ENCODE measurements at regions not wholly inside any gene's neighbourhood (a gene's known extent, or its start where the extent isn't known, plus 50 kb on each side); places are given as distances from the start of the nearest gene placed in this dataset.

DNA sequence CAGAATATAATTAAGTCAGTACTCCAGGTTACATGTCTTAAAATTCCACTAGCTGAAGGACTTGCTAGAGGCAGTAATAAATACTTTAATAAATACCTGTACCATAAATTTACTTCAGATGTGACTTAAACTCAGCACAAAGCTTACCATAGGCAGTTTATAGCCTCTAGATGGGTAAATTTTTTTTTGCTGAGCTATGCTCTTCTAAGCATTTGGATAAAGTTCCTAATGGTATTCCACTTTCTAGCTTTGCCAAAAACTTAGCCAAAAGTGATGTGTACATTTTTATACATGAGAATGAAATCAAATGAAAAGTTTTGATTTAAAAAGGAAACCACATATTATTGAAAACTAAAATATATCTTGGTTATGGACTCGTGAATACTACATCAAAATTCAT lies 63.7 kb upstream of the DHX40 start:
- intact Hi-C loops (cut with DNase I; ENCODE audit: low total_unique reads) = no loop called here
- no peak overlapping the region for H3K4me3 ChIP-seq
- no peak for DNase-seq
- TF ChIP-seq POLR2A (IDR thresholded peaks at IDR 0.05) = no peak
- TF ChIP-seq, protein P1, sequence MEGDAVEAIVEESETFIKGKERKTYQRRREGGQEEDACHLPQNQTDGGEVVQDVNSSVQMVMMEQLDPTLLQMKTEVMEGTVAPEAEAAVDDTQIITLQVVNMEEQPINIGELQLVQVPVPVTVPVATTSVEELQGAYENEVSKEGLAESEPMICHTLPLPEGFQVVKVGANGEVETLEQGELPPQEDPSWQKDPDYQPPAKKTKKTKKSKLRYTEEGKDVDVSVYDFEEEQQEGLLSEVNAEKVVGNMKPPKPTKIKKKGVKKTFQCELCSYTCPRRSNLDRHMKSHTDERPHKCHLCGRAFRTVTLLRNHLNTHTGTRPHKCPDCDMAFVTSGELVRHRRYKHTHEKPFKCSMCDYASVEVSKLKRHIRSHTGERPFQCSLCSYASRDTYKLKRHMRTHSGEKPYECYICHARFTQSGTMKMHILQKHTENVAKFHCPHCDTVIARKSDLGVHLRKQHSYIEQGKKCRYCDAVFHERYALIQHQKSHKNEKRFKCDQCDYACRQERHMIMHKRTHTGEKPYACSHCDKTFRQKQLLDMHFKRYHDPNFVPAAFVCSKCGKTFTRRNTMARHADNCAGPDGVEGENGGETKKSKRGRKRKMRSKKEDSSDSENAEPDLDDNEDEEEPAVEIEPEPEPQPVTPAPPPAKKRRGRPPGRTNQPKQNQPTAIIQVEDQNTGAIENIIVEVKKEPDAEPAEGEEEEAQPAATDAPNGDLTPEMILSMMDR (IDR thresholded peaks at IDR 0.05) = no peak
- H3K9me3 ChIP-seq = no peaks in the 10 kb centered on the region
- H3K27me3 ChIP-seq = no peaks in the 10 kb centered on the region
- H3K36me3 ChIP-seq = no peaks in the 10 kb centered on the region
- H3K4me1 ChIP-seq = no peaks in the 10 kb centered on the region
- no peak overlapping the region for H3K27ac ChIP-seq

DNA sequence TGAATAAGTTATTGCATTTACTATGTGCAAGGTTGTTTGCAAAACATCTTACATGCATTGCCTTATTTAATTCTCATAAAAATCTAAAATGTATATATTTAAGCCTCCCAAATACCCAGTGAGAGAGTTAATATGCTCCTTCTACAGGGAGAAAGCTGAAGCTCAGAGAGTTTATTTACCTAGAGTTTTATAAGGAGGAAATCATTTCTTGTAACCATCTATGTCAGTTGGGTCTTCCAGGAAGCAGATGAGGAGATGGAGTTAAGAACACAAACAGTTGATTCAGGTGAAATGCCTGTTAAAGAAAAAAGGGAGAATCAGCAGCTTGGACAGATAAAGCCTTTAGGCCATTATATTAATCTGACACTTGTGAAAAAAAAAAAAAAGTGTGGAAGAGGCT lies 62.6 kb upstream of the DHX40 start:
- intact Hi-C loops (cut with DNase I; ENCODE audit: low total_unique reads) = no loop called here

DNA sequence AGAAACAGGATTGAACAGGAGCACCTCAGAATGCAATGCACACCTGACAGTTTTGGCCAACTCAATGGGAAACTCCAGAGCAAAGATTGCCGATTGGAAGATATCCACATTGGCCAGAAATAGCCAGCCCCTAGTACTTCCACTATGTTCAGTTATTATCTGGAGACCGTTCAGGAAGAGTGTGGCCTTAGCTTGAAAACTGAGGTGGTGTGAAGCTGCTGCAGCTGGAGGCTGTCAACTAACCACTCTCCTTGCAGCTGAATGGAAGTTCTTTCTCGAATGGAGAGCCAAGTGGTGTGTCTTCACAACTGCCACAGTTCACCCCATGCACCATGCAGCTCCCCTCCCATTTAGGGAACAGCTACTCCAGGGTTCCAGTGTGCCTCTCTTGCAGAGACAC lies 61.9 kb upstream of the DHX40 start:
- intact Hi-C loops (cut with DNase I; ENCODE audit: low total_unique reads) = no loop called here

More for the DNA sequence above, 62.6 kb upstream of the DHX40 start:
- no peak for DNase-seq
- H3K27ac ChIP-seq = no peak overlapping the region
- H3K4me3 ChIP-seq = no peak overlapping the region
- H3K4me1 ChIP-seq = no peaks in the 10 kb centered on the region
- no peaks in the 10 kb centered on the region for H3K36me3 ChIP-seq
- TF ChIP-seq POLR2A (IDR thresholded peaks at IDR 0.05) = no peak
- TF ChIP-seq, protein P1 (IDR thresholded peaks at IDR 0.05) = no peak
- no peaks in the 10 kb centered on the region for H3K9me3 ChIP-seq
- H3K27me3 ChIP-seq = no peaks in the 10 kb centered on the region

DNA sequence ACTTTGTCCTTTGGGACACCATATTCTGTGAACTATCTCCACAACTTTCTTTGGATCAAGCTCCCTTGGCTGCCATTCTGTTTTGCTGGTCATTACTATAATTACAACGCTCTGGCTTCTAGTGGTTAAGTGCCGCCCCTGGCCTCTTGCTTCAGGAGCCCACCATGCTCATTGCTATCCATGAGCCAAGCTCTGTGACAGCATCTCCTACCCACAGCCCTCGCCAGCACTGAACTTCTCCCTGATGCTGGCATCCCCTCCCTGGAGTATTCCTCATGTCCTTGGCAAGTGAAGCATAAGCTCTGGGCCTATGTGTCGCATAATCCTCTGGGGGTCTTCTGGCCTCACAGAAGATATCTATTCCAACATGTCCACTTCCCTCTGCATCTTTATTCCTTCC lies 60.6 kb upstream of the DHX40 start:
- H3K4me1 ChIP-seq = no peaks in the 10 kb centered on the region
- H3K4me3 ChIP-seq = no peak overlapping the region
- DNase-seq = no peak
- H3K9me3 ChIP-seq = no peaks in the 10 kb centered on the region
- no peaks in the 10 kb centered on the region for H3K27me3 ChIP-seq
- no peaks in the 10 kb centered on the region for H3K36me3 ChIP-seq
- no peak overlapping the region for H3K27ac ChIP-seq
- no peak for TF ChIP-seq POLR2A (IDR thresholded peaks at IDR 0.05)
- TF ChIP-seq, protein P1 (IDR thresholded peaks at IDR 0.05) = no peak
- intact Hi-C loops (cut with DNase I; ENCODE audit: low total_unique reads) = no loop called here

More for the DNA sequence above, 61.9 kb upstream of the DHX40 start:
- no peak overlapping the region for H3K4me3 ChIP-seq
- H3K4me1 ChIP-seq = no peaks in the 10 kb centered on the region
- no peak for TF ChIP-seq POLR2A (IDR thresholded peaks at IDR 0.05)
- TF ChIP-seq, protein P1 (IDR thresholded peaks at IDR 0.05) = no peak
- no peaks in the 10 kb centered on the region for H3K27me3 ChIP-seq
- no peak overlapping the region for H3K27ac ChIP-seq
- H3K9me3 ChIP-seq = no peaks in the 10 kb centered on the region
- H3K36me3 ChIP-seq = no peaks in the 10 kb centered on the region
- DNase-seq = no peak

DNA sequence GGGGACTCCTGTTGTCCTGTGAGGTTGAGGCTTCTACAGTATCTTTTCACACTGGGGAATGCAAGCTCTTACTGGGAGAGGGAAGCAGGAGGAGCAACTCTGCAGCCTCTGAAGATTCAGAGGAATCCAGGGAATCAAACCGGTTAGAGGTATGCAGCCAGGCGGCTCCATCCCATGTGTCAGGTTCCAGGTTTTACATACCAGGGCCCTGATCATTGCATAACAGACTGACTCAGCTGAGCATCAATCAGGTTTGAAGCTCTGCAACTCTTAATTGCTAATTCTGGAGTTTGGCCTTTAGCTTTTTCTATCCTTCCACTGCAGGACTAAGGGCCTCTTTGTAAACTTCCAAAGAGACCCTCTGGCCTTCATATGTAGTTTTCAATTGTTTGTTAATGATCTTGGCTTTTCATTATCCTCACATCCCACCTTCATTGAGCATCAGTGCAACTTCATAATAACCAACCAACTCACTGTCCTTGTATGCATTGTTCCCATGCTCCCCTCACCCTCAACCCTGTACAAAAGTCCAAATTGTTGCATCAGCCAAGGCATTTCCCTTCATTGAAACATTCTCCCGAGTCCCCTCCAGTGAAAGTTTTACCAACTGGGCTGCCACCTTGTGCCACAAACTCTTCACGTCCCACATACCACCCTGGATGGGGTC lies 59.7 kb upstream of the DHX40 start:
- Histone ChIP-seq H3K4me3 (no peak overlapping the region), H3K27ac (no peak overlapping the region), H3K36me3 (no peaks in the 10 kb centered on the region), H3K4me1 (no peaks in the 10 kb centered on the region), H3K27me3 (no peaks in the 10 kb centered on the region), H3K9me3 (no peaks in the 10 kb centered on the region)
- no peak for DNase-seq
- TF ChIP-seq, protein P1 (IDR thresholded peaks at IDR 0.05) = no peak
- no peak for TF ChIP-seq POLR2A (IDR thresholded peaks at IDR 0.05)
- intact Hi-C loops (cut with DNase I; ENCODE audit: low total_unique reads) = no loop called here

Data from uterus (tissue), 3 donors.